ENCODE measurements at regions not wholly inside any gene's neighbourhood (a gene's known extent, or its start where the extent isn't known, plus 50 kb on each side); places are given as distances from the start of the nearest gene placed in this dataset.

- DNase-seq (ENCODE audit: low read depth in 1 of 2, low spot score in 1 of 2), result no peak
Observed at GRCh38 chr9:105143136-105143430, 101.4 kb upstream of the SLC44A1 start.

GRCh38 chr9:105144076-105144475 lies 100.4 kb upstream of the SLC44A1 start:
- no peak for DNase-seq (ENCODE audit: low read depth in 1 of 2, low spot score in 1 of 2)

- DNase-seq (ENCODE audit: low read depth in 1 of 2, low spot score in 1 of 2), result no peak
Observed at GRCh38 chr9:105144841-105145240, 99.6 kb upstream of the SLC44A1 start.

GRCh38 chr9:105146677-105147076 lies 97.8 kb upstream of the SLC44A1 start:
- no peak for DNase-seq (ENCODE audit: low read depth in 1 of 2, low spot score in 1 of 2)

DNA sequence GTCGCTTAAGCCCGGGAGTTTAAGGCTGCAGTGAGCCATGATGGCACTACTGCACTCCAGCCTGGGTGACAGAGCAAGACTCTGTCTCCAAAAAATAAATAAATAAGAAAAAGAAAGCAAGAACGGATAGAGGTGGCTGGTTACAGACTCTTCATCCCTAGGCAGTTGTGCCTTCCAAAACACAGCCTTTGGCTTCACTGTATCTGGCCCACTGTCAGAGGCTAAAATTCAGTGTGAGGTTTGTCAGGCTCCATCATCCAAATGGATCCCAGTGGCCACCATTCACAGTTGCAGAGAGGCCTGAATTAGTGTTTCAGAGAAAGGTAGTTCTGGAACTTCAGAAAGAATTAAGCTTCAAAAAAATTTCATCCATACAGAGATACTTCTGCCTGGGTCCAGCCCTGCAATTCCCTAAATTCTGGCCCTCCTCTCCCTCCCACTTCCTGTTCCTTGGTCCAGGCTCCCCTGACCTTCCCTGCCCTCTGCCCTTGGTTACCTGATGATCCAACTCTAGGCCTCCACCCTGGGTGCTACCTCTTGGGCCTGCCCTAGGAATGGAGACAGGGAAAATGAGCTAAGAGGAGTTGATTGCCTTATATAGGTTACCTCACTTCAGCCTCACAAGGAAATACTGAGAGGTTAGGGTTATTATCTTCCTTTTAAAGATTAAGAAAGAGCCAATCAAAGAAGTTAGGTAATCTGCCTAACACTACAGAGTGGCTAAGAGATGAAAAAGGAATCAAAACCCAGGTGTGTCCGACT lies 97.2 kb upstream of the SLC44A1 start:
- no peak for DNase-seq (ENCODE audit: low read depth in 1 of 2, low spot score in 1 of 2)

DNA sequence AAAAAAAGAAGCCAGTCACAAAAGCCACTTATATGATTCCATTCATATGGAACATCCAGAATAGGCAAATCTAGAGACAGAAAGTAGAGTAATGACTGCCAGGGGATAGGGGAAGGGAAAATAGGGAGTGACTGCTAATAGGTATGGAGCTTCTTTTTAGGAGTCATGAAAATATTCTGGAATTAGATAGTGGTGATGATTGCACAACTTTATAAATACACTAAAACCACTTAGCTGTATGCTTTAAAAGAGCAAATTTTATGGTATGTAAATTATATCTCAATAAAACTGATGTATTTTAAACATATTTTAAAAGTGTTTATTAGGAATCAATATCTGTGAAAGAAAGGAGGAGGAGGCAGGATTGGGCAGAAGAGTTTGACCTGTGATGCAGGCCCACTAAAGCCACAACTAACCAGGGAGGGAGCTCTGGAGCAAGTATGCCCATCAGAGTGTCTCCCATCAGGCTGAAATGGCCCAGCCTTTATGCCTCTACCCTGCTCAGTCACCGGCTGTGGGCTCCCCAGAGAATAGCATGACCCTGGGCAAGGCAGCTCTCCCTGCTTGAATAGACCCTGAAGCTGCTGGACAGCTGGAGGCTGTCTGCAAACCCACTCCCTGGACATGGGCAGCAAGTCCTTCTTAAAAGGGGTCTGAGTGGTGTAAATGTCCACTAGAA lies 96.0 kb upstream of the SLC44A1 start:
- no peak for DNase-seq (ENCODE audit: low read depth in 1 of 2, low spot score in 1 of 2)

DNA sequence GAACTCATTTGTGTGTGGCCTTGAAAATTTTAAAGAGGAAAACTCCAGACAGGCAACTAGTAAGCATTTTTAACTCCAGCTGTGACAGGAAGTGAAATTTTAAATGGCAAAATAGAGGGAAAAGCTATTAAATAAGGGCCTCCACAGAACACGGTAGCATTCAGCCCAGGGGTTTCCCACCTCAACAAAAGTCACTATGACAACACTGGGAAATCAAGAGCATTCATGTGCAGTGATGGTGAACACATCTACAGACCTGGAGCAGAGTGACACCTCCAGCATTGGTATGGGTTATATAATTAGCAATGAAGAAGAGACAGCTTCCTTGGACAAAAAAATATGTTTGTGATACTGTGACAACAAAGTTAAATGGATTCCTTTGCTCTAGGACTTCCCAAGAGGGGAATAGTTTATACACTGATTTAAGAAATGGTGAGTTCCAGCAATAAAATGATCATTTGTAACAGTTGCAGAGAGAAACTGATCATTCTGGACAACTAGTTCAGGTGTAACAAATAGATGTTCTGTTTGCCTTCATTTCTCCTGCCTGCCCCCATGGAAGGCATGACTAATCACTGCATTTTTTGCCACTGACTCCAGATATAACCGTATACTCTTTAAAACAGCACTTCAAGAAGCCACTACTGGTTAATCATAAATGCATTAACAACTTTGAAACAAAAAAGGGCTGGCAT lies 93.3 kb upstream of the SLC44A1 start:
- no peak for DNase-seq (ENCODE audit: low read depth in 1 of 2, low spot score in 1 of 2)

DNA sequence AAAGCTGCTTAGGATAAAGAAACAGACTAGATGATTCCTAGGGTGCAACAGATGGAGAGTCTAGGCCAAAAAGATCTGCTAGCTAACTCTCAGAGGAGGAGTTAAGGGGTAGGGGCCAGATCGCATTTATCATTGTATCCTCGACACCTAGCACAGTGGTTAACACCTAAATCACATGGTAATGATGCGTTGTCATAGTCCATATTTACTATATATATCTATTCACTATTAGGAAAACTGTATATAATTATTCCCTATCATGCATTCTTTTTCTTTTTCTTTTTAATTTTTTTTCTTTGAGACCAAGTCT lies 92.8 kb upstream of the SLC44A1 start:
- DNase-seq (ENCODE audit: low read depth in 1 of 2, low spot score in 1 of 2), result no peak

DNA sequence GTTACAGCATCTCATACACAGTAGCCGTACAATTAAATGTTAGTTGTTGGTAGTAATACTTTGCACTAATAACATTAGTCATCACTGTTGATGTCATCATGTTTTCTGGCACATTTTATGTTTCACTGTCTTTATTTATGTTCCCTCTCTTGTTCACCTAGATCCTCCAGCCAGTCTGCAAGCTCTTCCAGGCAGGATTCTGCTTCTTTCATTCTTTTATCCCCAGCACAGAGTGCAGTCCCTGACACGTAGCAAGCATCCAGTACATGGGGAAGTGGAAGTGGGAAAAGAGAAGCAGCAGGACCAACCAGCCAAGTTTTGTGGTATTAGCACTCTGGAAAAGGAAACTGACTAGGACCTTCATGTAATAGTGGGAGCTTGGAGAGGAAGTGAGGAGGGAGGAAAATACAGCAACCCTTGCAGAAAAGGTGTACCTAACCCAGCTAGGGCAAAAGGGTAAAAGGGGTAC lies 89.7 kb upstream of the SLC44A1 start:
- no peak for DNase-seq (ENCODE audit: low read depth in 1 of 2, low spot score in 1 of 2)

GRCh38 chr9:105157171-105157583 lies 87.3 kb upstream of the SLC44A1 start:
- peak in 1 of 2 donors; percentile 0 for DNase-seq (ENCODE audit: low read depth in 1 of 2, low spot score in 1 of 2)

DNA sequence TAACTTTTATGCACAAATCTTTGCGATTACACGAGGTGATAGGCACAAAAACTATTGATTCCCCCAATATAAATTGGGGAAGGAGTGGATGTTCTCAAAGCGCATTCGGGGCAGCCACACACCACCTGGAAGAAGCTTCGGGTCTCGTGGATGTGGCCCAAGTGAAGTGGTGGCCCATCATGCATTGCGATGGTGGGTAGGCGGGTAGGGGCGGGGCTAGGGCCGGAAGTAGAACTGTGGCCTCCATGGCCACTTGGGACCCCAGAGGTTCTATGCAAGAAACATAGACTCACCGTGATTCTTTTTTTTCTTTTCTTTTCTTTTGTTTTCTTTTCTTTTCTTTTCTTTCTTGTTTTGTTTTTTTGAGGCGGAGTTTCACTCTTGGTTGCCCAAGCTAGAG lies 86.4 kb upstream of the SLC44A1 start:
- DNase-seq (ENCODE audit: low read depth in 1 of 2, low spot score in 1 of 2), result no peak

GRCh38 chr9:105158898-105159297 lies 85.6 kb upstream of the SLC44A1 start:
- no peak for DNase-seq (ENCODE audit: low read depth in 1 of 2, low spot score in 1 of 2)

GRCh38 chr9:105168870-105169319 lies 75.6 kb upstream of the SLC44A1 start:
- DNase-seq (ENCODE audit: low read depth in 1 of 2, low spot score in 1 of 2), result no peak

DNA sequence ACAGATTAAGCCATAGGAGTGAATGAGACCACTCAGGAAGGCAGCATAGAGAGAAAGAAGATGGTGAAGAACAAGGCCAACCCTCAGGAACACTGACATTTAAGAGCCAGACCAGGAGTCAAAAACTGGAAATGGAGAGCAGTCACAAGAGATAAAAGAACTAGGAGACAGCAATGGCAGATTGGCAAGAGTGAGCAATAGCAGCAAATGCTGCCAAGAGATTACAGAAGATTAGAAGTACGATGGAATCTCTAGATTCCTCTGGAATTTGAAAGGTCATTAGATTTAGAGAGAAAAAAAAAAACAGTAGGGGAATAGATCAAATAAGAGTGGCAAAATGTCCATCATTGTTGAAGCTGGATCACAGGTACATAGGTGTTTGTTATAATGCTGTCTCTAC lies 73.4 kb upstream of the SLC44A1 start:
- no peak for DNase-seq (ENCODE audit: low read depth in 1 of 2, low spot score in 1 of 2)

DNA sequence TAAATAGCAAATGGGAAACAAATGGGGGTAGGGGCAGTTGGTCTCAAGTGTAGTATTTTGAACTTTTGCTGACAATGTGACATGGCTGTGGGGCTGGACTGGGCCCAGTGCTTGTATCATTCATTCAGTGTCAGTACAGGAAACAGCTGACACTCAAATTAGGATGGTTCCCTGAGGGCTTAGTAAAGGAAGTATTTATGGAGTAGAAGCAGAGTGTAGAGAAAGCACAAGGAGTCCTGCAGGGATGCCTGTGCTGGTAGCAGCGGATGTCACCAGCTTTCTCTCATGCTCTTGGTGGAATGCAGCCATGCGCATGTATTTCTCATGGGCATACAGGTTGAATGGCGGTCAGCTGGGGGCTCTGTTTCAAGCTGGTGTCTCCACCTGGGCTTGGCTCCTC lies 72.9 kb upstream of the SLC44A1 start:
- DNase-seq (ENCODE audit: low read depth in 1 of 2, low spot score in 1 of 2), result no peak

DNA sequence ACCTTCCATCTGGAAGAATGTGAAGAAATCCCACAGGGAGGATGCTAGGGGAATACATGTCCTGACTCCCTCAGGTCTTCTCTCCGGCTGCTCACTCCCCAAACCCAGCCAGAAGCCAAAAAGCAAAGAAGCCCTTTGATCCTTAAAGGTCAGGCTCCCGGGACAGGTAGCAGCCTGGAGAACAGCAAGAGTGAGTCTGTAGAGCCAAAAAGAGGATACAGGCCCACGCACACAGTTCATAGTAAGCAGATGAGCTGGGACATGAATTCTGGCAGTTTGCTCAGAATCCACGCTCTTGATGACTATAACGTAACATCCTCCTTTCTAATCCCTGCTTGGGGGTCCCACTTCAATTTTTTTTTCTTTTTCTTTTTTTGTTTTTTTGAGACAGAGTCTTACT lies 72.0 kb upstream of the SLC44A1 start:
- DNase-seq (ENCODE audit: low read depth in 1 of 2, low spot score in 1 of 2), result no peak

DNA sequence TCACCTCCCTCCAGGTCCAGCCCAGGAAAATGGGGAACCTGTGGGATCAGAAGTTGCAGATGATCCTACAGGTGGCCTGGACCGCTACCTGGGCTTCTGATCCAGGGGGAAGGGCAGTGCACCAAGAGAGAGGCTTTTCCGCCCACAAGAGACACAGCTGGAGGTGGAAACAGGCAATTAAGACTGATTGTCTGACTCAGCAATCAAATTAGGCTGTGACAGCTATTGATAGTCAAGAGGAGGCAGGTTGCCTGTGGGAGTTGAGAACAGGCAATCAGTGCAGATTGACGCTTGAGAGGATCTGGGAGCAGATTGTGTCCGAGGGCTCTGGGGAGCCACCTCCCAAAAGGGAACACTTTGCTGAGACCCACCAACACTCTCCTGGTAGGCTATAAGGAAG lies 71.1 kb upstream of the SLC44A1 start:
- DNase-seq (ENCODE audit: low read depth in 1 of 2, low spot score in 1 of 2), result no peak

GRCh38 chr9:105173826-105174225 lies 70.6 kb upstream of the SLC44A1 start:
- DNase-seq (ENCODE audit: low read depth in 1 of 2, low spot score in 1 of 2), result no peak

- DNase-seq (ENCODE audit: low read depth in 1 of 2, low spot score in 1 of 2), result no peak
Observed at GRCh38 chr9:105176194-105176593, 68.3 kb upstream of the SLC44A1 start.

DNA sequence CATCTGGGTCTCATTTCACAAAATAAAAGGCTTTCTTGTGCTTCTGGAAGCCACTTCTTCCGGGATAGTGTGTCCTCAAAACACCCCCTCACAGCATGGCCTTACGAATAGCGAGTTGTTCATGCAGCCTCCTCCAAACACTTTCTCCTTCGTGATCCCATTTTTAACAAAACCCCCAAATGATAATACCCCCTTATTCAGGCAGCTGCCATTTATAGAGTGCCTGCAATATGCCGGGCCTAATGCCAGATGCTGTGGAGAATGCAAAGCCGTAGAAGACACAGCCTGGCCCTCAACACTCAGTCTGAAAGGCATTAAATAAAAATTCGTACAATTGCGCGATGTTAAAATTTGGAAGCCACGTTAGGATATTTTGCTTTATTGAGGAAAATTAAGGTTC lies 66.4 kb upstream of the SLC44A1 start:
- DNase-seq (ENCODE audit: low read depth in 1 of 2, low spot score in 1 of 2), result no peak

DNA sequence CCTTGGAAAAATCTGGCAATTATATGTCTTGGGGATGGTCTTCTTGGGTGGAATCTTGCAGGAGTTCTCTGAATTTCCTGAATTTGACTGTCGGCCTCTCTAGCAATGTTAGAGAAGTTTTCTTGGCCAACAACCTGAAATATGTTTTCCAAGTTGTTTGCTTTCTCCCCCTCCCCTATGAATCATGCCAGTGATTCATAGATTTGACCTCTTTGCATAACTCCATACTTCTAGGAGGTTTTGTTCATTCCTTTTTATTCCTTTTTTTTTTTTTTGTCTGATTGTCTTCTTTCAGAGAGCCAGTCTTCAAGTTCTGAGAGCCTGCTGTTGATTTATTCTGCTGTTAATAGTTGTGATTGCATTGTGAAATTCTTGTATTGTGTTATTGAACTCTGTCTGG lies 56.7 kb upstream of the SLC44A1 start:
- no peak for DNase-seq (ENCODE audit: low read depth in 1 of 2, low spot score in 1 of 2)

DNA sequence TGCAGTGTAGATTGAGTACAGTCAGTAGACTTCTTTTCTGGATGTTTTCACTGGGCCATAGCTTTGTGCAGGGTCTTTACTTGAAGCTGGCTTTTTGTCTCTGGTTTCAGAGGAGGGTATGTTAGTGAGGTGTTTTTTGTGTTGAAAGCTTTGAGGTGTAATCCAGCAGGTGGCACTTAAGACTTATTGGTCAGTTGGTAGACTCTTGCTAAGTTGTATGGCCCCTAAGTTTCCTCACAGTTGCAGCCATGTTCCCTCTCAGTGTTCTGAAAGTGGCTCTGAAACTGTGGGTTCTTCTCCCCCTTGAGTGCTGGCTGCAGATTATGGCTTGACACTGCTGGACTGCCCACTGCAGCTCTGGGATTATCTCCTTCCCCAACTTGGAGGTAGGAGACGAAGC lies 55.7 kb upstream of the SLC44A1 start:
- no peak for DNase-seq (ENCODE audit: low read depth in 1 of 2, low spot score in 1 of 2)

All from activated CD4-positive, alpha-beta T cell treated with anti-CD3 and anti-CD28 coated beads, Interleukin-2, amount 50 U/mL, for 24 hours (primary cell).